GM23338 (cell line): ENCODE measurements at regions not wholly inside any gene's neighbourhood (a gene's known extent, or its start where the extent isn't known, plus 50 kb on each side); places are given as distances from the start of the nearest gene placed in this dataset.

Experiments used
- JUNB ChIP-seq: IDR thresholded peaks from one replicate; pipeline ENCODE4 v1.6.1; 2016; ENCODE audit warnings: antibody characterized with exemption; ENCODE audit not compliant: unreplicated experiment
- TF ChIP-seq, protein P1 (sequence below), 2 experiments: fragments of 200-600 bp in 1 of 2; sonication (generic) in 1 of 2; conservative IDR thresholded peaks; 2 replicates each; pipeline versions ENCODE4 v1.5.1 to v1.6.1; 2016 to 2017; ENCODE audit warnings: antibody characterized with exemption in 2 of 2, low read depth in 2 of 2, mild to moderate bottlenecking in 2 of 2, moderate library complexity in 1 of 2
- TF ChIP-seq, protein P2 (sequence below): IDR thresholded peaks from one replicate; pipeline ENCODE4 v1.6.1; 2018; ENCODE audit warnings: antibody characterized with exemption; ENCODE audit not compliant: unreplicated experiment
- TF ChIP-seq, protein P3 (sequence below): IDR thresholded peaks from 2 replicates; pipeline ENCODE4 v1.6.1; 2016; ENCODE audit warnings: antibody characterized with exemption

DNA sequence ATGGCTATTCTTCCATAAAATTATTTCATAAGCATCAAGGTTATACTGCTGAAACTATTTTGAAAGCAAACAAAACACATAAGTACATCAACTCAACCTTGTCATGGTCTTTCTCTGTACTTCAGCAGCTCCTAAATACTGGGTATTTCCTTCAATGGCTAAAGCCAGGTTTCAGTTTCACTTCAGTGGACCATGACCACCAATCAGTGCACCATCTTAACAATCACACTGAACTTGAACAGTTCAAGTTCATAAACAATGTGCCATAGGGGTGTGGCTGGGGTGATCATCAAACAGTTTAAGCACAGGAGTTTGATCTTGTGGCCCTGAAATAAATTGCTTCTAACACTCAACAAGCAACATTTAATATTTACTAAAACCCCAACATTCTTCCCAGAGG, 124.1 kb upstream of the FIGN start:
- TF ChIP-seq, protein P1, sequence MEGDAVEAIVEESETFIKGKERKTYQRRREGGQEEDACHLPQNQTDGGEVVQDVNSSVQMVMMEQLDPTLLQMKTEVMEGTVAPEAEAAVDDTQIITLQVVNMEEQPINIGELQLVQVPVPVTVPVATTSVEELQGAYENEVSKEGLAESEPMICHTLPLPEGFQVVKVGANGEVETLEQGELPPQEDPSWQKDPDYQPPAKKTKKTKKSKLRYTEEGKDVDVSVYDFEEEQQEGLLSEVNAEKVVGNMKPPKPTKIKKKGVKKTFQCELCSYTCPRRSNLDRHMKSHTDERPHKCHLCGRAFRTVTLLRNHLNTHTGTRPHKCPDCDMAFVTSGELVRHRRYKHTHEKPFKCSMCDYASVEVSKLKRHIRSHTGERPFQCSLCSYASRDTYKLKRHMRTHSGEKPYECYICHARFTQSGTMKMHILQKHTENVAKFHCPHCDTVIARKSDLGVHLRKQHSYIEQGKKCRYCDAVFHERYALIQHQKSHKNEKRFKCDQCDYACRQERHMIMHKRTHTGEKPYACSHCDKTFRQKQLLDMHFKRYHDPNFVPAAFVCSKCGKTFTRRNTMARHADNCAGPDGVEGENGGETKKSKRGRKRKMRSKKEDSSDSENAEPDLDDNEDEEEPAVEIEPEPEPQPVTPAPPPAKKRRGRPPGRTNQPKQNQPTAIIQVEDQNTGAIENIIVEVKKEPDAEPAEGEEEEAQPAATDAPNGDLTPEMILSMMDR (conservative IDR thresholded peaks at IDR 0.05; ENCODE audit: low read depth in 2 of 2), result no peak
- TF ChIP-seq, protein P2, sequence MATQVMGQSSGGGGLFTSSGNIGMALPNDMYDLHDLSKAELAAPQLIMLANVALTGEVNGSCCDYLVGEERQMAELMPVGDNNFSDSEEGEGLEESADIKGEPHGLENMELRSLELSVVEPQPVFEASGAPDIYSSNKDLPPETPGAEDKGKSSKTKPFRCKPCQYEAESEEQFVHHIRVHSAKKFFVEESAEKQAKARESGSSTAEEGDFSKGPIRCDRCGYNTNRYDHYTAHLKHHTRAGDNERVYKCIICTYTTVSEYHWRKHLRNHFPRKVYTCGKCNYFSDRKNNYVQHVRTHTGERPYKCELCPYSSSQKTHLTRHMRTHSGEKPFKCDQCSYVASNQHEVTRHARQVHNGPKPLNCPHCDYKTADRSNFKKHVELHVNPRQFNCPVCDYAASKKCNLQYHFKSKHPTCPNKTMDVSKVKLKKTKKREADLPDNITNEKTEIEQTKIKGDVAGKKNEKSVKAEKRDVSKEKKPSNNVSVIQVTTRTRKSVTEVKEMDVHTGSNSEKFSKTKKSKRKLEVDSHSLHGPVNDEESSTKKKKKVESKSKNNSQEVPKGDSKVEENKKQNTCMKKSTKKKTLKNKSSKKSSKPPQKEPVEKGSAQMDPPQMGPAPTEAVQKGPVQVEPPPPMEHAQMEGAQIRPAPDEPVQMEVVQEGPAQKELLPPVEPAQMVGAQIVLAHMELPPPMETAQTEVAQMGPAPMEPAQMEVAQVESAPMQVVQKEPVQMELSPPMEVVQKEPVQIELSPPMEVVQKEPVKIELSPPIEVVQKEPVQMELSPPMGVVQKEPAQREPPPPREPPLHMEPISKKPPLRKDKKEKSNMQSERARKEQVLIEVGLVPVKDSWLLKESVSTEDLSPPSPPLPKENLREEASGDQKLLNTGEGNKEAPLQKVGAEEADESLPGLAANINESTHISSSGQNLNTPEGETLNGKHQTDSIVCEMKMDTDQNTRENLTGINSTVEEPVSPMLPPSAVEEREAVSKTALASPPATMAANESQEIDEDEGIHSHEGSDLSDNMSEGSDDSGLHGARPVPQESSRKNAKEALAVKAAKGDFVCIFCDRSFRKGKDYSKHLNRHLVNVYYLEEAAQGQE, result no peak
- TF ChIP-seq, protein P3, sequence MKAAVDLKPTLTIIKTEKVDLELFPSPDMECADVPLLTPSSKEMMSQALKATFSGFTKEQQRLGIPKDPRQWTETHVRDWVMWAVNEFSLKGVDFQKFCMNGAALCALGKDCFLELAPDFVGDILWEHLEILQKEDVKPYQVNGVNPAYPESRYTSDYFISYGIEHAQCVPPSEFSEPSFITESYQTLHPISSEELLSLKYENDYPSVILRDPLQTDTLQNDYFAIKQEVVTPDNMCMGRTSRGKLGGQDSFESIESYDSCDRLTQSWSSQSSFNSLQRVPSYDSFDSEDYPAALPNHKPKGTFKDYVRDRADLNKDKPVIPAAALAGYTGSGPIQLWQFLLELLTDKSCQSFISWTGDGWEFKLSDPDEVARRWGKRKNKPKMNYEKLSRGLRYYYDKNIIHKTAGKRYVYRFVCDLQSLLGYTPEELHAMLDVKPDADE, result no peak
- no peak for TF ChIP-seq JUNB
